ENCODE measurements at regions not wholly inside any gene's neighbourhood (a gene's known extent, or its start where the extent isn't known, plus 50 kb on each side); places are given as distances from the start of the nearest gene placed in this dataset.

- peak; percentile 75 for DNase-seq (ENCODE audit: low read depth)
Measured at GRCh38 chr1:192524223-192524622, 51.4 kb upstream of the RGS1 start.

All from stromal cell of bone marrow (primary cell).